ENCODE measurements at regions not wholly inside any gene's neighbourhood (a gene's known extent, or its start where the extent isn't known, plus 50 kb on each side); places are given as distances from the start of the nearest gene placed in this dataset.
A peak's percentile ranks its signal among the peaks of the same experiment; 100 is the strongest.
"Not testable (repeated sequence)": the region's sequence is repeated elsewhere in the genome, so short reads cannot be mapped to it uniquely, and the experiment has no call there.

DNA sequence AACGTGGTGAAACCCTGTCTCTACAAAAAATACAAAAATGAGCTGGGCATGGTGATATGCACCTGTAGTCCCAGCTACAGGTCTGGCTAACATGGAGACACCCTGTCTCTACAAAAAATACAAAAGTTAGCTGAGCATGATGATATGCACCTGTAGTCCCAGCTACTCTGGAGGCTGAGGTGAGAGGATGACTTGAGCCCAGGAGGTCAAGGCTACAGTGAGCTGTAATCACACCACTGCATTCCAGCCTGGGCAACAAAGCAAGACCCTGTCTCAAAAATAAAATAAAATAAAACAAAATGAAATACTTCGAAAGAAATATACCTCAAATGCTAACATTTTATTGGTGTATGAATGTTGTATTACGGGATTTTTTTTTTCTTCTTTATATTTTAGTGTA lies 107.6 kb upstream of the EGLN3 start:
- DNase-seq = no peak

DNA sequence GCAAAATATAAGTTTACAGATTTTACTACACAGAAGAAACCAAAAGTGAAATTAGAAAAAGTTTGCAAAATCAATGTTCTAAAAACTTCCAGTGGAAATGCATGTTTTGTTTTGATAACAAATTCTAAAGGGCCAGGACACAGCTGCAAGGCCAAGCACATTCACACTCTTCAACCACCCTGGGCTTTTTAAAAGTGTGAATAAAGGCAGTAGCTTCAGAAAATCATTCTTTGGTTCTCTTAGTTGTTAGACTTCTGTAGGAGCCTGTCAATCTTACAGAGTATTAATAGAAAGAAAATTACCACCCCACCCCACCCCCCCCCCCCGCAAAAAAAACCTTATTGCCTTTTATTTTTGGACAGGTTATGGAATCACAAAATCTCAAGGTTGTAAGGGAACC lies 105.2 kb upstream of the EGLN3 start:
- DNase-seq = no peak

DNA sequence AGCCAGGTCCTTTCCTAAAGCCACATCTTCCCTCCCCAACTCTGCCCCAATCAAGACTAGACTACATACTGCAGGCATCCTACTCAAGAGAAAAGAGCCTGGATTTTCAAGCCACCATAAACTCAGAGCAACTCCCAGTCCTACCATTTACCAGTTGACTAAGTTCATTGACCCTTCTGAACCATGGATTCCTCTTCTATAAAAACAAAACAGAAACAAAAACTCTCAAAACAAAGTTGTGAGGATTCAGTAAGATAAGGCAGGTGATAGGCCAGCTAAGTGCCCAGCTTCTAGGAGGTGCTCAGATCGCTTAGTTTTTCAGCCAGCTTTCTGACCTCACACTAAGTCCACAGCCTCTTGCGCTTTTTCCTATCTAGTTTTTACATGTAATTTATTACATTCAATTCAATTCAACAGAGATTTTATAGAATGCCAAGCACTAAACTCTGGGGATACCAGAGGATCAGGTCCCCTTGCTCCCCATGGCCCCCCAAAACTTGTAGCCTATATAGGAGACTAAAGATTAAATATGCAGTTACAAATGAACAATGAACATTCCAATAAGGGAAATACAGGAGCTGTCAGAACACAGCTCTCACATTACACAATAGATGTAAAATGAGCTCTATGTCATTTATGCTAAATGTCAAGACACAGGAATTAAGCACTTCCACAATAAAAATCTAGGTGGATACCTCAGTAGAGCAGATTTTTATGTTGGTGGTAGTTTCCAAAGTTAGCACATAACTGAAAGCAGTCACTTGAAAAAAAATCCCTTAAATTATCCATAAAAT lies 104.5 kb upstream of the EGLN3 start:
- no peak for DNase-seq

DNA sequence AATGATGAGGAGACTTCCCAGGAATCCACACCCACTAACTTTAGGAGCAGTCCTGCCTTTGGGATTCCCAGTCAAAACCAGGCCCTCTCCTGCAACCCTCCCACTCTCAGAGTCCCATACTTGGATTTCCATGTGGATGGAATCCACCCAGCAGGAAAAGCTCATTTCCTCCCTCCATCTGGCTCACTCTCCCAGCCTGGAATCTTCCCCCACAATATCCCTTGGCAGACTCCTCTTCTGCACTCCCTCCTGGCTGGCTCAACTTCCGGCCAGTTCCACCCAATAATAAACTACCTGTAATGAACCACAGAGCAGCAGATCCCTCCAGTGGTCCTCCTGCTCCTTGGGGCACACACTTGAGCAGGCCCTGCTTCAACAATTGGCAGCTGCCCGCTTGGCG lies 102.8 kb upstream of the EGLN3 start:
- DNase-seq = no peak

DNA sequence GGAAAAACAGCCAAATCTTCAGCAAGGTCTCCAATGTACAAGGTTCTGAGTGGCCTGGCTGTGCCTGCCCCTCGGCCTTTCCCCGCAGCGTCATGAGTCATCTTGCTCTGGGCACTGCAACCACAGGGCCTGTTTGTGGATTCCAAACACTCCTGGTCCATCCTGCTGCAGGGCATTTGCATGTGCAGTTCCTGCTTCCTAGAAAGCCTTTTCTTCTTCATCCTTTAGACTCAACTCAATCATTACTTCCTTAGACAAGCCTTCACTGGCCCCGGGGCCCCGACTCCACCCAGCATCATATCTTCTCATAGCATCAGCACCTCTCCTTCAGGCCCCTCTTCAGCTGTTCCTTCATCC lies 101.8 kb upstream of the EGLN3 start:
- DNase-seq = no peak

DNA sequence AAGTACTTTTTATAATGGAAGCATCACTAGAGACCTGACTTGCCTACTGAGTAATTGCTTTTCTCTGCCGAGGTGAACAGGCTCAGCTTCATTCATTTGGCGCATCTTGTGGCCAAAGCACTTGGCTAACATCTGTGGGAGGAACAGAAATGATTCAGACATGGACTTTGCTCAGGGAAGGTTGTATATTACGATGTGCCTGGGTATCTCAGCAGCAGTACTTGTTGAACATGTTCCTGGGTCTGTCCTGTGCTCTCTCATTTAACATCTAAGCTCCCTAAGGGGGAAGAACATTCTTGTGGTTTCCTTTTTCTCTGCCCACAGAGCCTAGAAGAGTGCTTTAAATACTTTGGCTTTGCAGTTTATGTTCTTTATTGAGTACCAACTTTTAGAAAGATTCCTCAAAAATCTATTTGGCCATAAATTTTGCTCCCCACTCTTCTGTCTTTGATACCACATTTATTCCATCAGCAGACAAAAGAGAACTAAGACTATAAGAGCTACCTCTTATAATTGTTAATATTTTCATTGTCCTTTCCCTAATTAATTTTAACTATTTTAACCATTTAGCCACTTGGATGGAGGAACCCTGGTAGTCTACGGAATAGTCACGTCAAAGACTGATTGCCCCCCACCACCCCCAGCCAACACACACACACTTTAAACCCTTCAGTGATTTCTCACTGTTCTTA lies 101.2 kb upstream of the EGLN3 start:
- DNase-seq = no peak

DNA sequence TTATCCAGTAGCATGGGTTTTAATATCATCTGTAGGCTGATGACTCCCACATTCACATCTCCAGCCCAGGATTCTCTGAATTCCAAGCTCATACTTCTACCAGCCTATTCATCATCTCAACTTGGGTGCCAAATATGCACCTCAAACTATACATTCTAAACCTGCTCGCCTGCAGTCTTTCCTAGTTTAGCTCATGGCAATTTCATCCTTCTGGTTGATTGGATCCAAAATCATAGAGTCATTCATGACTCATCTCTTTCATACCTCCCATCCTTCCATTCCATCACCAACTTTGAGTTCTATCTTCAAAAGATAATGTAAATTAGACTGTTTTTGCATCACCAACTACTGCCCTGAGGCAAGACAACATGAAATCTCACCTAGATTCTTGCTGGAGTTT lies 99.7 kb upstream of the EGLN3 start:
- no peak for DNase-seq

DNA sequence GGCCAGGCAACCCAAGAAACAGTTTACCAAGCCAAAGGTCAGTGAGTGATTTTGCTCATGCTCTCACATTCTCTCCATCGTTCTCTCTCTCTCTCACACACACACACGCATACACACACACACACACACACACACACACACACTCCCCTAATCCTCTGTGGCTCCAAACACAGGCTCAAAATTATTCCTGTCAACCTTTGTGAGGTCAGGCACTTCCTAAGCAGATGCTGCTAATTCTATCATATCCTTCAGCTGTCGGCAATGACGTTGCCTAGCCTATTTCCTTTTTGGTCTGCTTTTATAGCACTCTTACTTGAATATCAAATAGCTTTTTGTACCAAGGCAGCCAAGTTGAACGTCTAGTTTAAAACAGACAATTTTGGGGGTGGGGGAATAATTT lies 98.9 kb upstream of the EGLN3 start:
- DNase-seq = no peak

DNA sequence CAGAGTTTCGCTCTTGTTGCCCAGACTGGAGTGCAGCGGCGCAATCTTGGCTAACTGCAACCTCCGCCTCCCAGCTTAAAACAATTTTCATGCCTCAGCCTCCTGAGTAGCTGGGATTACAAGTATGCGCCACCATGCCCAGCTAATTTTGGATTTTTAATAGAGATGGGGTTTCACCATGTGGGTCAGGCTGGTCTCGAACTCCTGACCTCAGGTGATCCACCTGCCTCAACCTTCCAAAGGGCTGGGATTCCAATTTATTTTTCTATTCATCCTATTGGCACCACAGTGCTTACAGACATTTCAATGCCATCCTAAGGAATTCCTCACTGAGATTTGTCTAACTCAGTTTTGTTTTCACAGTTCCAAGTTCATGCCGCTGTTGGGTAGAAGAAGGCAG lies 98.3 kb upstream of the EGLN3 start:
- not testable (repeated sequence) for DNase-seq

DNA sequence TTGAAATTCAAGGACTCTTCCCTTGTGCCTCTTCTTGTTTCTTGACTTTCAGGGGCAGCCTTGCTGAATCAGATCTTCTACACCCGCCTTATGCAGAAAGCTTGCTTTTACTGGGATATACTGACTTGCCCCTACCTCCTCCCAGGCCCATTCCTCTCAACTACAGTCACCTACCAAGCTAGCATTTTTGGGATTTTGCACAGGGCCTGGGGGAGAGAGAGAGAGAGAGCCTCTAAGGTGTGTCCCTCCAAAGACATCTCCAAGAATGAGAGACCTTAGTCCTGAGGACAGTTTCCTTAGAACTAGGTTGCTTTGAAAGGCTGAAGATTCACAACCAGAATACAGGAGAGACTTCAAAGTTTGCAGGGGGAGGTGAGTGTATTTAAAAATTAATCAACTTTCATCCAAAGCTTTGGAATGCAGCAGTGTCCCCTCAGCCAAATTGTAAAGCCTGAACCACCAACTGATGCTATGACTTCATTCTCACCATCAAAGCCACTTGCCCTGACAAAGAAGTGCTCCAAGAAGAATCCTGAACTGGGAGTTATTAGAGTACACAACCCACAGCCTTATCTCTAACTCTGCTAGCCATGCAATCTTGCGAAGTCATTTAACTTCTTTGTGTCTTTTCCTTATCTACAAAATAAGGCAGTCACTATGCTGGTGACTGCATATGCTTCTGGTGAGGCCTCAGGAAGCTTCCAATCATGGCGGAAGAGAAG lies 96.1 kb upstream of the EGLN3 start:
- no peak for DNase-seq

DNA sequence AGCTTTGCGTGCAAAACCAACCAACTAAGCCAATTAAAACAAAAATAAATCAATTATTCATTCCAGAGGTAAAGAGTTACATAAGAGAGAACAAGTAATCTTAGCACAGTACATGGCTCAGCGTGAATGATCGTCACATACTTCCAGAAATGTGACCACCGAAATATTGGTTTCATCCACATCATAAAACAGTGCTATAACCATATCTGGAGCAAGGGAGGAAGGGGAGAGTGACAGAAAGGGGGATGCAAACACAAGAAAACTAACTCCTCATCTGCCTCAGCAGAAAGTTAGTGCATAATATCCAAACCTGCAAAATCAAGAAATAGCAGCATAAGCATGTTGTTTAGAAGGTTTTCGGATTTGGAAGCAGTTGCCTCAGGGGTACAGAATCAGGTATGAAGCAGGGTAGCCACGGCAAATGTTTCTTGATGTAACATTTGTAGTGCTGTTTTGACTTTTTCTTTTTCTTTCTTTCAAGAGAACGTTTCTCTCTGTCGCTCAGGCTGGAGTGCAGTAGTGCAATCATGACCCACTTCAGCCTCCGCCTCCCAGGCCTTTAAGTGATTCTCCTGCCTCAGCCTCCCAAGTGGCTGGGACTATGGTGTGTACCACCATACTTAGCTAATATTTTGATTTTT lies 93.9 kb upstream of the EGLN3 start:
- DNase-seq = no peak

DNA sequence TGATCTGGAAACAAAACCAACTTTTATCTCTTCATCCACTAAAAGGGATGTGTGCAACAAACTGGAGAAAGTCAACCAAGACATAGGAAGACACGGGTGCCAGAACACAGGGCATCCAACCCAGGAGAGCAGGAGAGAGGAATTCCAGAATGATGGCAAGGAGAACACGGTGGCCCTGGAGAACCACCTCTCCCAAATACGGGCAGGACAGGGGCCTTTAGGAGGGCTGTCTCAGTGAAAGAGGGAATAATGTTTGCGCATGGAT lies 93.4 kb upstream of the EGLN3 start:
- no peak for DNase-seq

DNA sequence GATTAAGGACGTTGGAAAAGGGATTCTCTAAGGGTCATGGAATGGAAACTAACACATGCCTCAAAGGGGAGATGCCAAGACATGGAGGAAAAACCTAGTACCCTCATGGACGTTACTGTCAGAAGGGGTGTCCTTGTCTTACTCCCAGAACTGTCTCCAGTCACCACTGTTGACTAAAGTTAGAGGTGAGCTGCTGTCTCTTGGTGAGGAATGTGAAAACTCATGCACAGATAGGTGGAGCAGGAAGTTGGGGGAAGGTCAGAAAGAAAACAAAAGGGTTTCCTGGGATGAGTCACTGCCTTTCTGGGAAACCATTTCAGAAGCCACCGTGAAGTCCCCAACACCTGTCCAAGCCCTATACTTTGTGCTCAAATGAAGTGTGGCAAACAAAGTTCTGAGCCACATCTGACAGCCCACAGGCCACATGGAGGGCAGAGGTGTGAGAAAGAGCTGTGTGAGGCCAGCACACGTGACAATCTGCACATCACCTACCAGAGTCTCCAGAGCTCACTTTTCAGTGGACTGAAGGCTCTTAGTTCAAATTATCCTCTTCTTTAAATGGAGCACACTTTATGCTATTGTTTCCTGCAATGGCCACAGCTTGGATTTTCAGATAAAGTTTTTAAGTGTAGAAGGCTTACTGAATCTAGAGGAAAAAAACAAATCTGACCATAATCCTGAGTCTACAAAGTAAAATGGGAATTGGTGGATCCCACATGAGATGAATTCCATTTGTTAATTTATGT lies 92.9 kb upstream of the EGLN3 start:
- DNase-seq = peak; percentile 66

DNA sequence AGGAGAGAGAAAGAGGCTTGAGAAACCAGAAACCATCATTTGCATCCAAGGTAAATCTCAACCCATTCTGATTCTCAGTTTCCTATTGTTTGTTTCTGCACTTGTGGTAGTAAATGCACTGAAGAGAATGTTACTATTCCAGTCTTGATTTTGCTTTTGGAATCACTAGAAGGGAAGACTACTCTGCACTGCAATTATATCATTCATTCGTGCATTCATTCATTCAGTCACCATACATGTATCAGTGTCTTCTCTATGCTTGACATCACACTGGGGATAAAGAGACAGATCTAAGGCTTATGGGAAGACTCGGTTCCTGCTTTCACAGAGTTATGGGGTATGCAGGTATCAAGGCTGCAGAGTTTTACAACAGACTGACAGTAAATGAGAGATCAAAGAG lies 90.3 kb upstream of the EGLN3 start:
- no peak for DNase-seq

DNA sequence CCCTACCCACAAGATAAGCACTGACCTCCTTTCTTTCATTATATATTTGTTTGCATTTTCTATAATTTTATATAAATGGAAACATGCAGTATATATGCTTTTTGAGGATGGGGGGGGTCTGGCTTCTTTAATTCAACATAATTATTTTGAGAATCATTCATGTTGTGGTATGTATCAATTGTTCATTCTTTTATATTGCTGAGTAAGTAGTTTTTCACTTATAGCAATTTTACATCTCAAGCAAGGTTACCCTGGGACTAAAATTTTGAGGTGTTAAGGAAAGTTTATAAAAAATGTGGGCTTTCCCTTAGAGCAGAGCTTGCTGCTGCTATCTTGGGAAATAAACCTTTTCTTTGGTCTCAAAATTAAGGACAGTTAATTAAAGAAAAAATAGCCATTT lies 89.9 kb upstream of the EGLN3 start:
- DNase-seq = no peak

DNA sequence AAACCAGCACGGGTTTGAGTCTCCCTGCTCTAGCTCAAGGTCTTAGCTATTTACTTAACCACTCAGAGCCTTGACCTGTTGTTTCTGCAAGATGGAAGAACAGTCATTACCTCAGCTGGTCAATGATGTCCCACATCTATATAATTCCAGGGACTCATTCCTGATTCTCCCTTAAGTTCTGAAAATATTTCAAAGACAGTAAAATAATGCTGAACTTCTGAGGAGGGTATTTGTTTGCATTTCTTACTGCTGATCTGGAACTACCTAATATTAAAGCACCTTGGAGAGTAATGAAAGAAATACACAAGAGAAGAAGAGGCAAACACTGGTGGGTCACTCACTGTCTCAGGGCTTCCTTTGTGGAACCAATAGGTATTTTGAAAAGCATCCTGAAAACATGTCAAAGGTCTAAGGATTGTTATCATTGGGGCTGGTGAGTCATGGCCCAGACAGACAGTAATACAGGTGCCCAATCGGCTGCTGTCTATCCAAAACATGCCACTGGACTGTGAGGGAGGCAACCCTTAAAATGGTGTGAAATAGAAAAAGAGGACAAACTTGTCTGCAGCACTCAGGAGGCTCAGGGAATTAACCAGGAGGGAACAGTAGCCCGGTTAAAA lies 88.7 kb upstream of the EGLN3 start:
- DNase-seq = no peak

DNA sequence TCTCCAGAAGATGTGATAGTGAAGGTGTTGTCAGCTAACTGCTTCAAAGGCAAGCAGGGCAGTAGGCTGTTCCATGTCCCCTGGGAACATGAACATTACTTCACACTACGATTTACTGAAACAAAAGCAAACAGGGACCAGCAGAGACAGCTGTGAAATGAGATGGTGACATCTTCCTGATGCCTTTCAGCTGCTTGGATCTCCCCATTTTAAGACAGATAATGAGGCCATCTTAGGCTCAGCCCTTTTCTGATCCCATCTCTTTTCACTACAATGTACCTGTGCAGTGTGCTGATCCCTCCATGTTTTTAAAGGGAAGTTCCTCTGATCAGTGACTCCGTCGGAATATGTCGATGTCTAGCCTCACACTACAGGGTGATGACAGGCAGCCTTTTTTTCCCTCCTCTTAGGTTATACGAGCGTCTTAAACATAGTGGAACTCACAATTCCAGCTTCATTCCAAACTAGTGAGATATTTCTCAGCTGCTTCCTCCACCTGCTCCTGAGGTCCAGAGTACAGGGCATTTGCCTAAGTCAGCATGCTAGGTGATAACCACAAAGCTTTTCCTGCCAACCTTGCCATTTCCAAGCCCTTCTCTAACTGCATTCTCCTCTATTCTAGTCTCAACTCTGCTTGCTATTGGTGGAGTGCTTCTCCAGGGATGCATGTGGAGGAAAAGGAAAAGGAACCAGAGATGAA lies 87.6 kb upstream of the EGLN3 start:
- no peak for DNase-seq

DNA sequence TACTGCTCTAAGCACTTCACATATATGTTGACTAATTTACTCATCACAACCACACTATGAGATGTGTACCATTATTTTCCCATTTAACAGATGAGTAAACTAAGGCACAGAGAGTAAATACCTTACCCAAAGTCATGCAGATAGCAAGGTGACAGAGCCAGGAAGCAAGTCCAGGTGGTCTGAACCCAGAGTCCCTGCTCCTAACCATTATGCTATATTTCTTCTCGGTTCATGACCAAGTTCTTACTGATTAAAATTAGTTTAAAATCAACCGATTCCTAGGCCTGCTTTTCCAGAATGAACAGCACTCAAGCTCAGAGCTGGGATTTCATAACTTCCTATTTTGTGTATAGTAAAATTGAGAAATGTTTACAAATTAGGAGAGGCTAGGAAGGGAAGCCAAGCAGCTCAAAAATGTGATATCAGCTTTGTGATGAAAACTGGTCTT lies 85.5 kb upstream of the EGLN3 start:
- no peak for DNase-seq

DNA sequence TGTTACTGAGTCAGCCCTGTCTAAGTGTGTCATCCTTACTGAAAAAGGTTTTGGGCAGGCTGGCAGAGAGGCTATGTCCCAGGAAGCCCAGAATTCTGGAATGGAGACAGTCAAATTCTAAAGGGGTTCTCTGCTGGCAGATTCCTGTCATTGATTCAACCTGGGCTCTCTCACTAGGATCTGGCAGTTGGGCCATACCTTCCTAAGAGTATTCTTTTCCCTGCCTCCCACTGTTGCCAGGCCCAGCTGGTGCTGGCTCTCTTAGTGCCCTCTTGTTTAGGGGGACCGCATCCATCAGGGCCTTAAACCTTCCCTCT lies 85.0 kb upstream of the EGLN3 start:
- DNase-seq = no peak

DNA sequence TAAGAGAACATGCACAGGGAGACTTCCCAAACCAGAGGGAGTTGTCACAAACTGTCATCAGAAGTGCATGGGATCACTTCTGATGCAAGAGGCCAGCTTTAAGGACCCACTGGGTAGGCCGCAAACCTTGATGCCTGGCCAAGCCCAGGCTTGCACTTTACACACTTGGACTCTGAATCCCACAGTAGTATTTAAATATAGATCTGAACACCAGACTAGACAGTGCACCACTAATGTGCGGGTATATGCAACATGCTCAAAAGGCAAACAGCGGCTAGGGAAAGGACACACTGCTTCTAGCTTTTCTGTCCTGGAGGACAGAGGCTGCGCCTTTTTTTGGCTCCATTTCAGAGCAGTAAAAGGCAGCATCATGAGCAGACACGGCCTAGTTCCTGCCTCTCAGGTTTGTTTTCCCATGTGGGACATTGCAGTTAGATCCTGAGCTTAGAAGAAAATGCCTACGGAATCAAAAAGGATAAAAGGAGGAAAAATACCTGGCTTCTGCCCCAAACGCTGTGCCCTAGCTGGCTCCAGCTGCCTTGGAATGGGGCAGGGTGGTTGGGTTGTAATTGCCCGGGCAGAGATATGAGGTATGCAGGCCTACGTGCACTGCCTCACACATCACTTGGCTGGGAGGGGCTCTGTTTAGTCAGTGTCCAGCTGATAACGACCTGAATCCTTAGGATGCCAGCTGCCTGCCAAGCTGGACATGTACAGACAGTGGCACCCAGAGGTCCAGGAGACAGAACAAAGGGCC lies 84.5 kb upstream of the EGLN3 start:
- DNase-seq = no peak

DNA sequence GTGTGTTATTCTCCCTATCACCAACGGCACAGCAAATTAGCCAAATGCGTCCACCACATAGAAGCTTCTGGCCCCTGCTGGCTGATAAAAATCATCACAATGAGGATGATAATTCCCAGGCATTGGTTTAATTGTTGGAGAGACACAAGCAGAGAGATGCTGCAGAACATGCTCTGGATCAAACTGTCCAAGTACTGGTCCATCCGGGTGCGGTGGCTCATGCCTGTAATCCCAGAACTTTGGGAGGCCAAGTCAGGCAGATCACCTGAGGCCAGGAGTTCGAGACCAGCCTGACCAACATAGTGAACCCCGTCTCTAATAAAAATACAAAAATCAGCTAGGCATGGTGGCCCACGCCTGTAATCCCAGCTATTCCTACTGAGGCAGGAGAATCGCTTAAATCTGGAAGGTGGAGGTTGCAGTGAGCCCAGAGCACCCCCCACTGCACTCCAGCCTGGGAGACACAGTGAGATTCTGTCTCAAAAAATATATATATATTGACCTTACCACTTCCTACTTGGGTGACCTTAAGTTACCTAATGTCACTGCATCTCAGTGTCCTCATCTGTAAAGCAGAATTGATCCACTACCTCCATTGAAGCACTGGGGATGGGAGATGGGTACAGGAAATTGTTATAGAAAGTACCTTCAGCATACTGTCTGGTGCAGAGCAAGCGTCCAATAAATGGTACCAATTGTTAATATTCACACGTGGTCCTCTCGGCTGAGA lies 83.7 kb upstream of the EGLN3 start:
- DNase-seq = no peak
